Loucy (cell line): ENCODE measurements at regions not wholly inside any gene's neighbourhood (a gene's known extent, or its start where the extent isn't known, plus 50 kb on each side); places are given as distances from the start of the nearest gene placed in this dataset.

Source experiments
- CTCF ChIP-seq: fragments of 200-600 bp; sonication (generic); conservative IDR thresholded peaks from 2 replicates; pipeline ENCODE4 v1.5.1; 2014; ENCODE audit warnings: mild to moderate bottlenecking, antibody characterized with exemption, low read length
- EZH2phosphoT487 ChIP-seq: fragments of 200-600 bp; IDR thresholded peaks from 2 replicates; pipeline ENCODE4 v1.6.1; 2018; ENCODE audit warnings: antibody characterized with exemption, mild to moderate bottlenecking, moderate library complexity, borderline replicate concordance

GRCh38 chr18:66280470-66280869, 323.4 kb downstream of the CDH19 start:
- TF ChIP-seq CTCF (no peak), EZH2phosphoT487 (no peak)
